Fibroblast of upper back skin (primary cell): ENCODE measurements at regions not wholly inside any gene's neighbourhood (a gene's known extent, or its start where the extent isn't known, plus 50 kb on each side); places are given as distances from the start of the nearest gene placed in this dataset.

ENCODE experiments used
- DNase-seq: peaks from one replicate; pipeline ENCODE4 v3.0.0-alpha.2; 2013

DNA sequence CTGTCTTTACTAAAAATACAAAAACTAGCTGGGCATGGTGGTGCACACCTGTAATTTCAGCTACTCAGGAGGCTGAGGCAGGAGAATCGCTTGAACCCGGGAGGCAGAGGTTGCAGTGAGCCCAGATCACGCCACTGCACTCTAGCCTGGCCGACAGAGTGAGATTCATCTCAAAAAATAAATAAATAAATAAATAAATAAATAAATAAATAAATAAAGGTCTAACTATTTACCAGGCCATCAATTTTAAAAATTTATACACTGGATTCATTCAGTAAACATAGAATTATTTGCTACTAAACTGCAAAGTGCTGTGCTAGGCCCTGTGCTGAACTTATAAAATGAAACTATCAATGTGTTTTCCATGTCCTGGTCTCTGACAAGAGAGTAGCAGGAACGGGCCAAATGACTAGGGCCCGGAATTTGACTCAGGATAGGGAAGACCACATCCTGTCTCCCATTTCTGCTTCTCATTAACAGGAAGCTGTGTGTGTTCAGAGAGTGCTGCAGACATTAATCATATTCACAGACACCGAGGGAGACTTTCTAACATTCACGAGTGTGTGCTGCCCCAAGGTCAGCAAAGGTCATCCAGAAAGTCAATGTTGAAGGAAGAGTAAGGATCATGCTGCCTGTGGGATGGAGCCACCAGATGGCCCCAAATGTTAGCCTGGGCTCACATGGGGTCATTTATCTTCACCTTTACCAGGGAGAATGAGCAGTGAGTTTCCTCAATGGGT is 95.8 kb downstream of the SPP2 start:
- peak; percentile 97 for DNase-seq

DNA sequence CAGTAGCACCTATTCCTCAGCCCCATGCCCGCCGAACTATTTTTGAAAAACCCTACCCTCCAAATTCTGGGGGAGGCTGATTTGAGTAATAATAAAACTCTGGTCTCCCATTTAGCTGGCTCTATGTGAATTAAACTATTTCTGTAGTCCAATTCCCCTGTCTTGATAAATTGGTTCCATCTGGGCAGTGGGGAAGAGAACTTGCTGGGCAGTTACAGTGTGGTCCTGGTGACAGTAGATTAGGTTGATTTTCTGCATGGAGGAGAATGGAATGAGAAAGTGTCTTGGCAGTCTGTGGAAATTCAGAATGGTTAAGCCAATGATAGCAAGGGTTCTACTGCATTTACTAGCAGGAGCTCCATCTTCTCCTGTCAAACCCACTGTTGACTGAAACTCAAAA is 95.0 kb downstream of the SPP2 start:
- DNase-seq: peak; percentile 60

DNA sequence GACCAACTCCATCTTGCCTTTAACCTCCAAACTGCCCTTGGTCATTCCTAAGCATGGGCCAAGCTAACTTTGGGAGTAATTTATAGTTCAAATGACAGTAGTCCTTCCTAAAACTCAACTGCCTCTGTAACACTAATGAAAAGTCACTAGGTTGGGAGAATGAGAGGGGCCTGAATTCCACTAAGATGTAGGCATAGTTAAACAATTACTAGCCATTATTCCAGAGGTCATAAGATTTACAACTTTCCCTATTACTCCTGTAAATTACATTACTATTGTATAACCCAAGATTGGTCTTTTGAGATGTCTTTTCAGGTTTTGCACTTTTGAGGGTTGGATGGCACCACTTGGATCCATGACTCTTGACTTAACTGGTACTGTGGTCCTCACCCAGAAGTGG is 94.6 kb downstream of the SPP2 start:
- DNase-seq: no peak

DNA sequence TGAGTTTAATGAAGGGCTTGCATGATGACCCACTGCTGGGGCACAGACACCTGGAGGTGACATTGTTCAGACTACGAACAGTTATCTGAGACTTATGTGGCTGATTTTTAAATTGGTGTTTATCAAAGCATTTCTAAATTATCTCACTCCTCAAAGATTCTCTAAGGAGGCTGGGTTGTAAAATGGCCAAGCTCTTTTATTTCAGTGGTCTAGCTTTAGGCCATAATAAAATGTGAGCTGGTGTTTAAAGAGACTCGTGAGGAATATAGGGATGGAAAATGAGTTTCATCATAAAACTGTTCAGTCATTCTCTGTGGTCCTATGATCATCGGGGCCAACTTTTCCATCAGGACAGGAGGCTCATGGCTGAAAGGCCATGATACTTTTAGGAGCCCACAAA is 93.4 kb downstream of the SPP2 start:
- no peak for DNase-seq

DNA sequence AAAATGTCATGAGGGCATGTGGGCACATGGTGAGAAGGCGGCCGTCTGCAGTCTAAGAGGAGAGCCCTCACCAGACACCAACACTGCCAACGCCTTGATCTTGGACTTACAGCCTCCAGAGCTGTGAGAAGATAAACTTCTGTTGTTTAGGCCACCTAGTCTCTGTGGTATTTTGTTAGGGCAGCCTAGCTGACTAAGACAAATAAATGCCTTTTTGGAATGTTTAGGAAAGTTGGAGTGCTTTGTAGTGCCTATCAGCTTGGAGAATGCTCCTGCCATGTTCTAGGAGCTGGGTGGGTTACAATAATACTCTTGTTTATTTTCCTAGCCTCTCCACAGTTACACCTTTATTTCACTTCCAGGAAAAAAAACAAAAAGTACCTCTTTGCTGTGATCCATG is 92.0 kb downstream of the SPP2 start:
- no peak for DNase-seq

DNA sequence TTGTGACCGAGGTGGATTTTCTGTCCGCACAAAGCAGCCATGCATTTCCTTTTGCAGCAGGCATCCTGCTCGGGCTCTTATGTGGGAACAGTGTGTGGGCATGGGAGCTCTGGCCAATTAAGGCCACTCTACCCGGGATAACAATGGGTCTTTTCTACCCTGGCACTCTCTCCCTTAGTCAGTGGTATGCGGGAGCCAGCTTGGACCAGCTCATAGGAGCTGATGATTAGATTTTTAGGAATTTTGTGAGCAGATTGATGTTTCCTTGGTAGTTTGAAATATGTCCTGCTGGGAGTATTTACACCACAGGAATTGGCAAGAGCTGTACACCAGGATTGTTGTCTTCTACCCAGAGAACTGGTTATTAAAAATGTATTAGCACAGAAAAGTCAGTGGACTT is 89.3 kb downstream of the SPP2 start:
- no peak for DNase-seq

DNA sequence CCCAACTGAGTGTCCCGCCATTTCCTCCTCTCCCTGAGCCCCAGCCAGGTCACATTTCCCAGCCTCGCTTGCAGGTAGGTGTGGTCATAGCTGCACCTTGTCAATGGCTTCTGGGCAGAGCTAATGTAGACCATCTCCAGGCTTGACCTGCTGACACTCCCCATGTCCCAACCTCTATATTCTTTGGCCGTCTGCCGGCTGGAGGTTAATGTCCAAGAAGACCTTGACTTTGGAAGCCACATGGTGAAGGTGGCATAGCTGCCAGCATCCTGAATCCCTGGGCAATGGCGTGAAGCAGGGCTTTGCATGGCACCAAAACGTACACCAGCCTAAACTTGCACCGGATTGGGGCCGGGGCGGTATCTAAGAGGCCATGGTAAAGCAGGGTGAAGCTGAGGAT is 88.3 kb downstream of the SPP2 start:
- DNase-seq: no peak

DNA sequence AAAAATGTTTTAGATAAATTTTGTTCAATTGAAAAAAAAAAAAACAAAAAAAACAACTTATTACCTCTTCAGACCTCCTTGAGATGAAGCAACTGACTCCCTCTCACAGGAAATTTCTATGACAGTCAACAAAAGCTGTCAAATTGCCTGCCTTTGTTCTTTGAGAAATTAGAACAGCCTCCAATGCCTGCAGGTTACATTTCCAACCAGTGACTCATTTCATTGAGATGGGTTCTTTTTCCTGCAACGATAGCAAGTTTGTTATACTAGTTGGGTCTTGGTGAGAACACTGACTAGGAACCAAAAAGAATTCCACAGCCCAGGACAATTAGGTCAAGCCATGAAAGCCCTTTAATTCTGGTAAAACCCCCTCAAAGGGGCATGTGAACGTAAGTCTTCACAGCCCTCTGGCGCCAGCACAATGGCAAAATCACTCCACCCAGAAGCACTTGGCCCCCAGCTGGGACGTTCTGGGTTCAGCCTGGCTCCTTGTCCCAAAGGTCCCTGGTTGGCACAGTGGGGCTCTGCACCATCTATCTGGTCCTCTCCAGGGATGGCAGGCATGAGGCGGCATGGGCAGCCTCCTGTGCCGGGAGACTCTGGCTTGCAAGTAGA is 87.0 kb downstream of the SPP2 start:
- DNase-seq: peak; percentile 73

DNA sequence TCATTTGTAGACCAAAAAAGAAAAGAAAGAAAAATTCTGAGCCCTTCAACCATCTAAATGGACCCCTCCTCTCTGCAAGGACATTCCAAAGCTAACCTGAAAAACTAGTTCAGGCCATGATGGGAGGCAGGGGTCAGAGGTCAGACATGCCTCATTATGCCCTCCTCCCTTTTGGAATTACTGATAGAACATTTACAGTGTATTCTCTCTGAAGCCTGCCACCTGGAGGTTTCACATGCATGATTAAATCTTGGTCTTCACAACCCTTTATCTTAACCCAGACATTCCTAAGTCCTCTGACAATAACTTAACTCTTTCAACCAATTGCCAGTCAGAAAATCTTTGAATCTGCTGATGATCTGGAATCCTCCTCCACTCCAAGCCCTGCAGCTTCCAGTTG is 86.0 kb downstream of the SPP2 start:
- no peak for DNase-seq

DNA sequence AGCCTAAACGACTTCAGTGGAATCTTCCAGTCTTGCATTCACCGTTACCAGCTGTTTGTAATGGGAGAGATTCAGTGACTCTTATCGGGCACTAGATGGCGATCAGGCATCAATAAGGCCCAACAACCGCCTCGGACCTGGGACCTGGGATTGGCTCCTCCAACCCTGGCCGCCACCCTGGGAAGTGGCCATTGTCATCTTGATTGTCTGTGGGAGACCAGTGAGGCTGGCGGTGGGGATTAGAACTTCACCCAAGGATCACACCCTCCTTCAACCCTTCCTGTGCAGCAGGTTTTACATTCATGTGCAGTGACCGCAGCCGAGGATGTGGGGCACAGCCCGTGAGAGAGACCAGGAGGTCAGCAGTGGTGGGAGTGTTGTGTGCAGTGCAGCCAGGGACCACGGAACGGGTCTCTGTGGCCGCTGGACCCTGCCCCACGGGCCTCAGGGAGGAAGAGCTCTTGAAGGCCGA is 85.3 kb downstream of the SPP2 start:
- peak; percentile 83 for DNase-seq

DNA sequence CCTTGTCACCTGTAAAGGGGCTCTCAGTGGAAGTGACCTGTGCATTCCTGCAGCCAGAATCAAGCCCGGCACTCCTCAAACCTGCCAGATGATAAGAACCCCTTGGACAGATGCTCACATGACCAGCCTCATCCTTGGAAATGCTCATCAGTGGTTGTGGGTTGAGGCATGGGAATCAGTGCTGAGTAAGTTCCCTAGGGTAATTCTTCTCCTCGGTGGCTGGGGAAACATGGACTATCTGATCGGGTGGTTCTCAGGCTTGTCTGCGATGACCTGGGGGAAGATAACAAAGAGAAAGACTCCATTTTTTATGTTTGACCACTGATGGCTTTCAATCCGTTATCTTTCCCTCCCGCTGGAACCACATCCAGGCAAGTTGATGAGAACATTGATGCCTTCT is 84.0 kb downstream of the SPP2 start:
- DNase-seq: no peak

DNA sequence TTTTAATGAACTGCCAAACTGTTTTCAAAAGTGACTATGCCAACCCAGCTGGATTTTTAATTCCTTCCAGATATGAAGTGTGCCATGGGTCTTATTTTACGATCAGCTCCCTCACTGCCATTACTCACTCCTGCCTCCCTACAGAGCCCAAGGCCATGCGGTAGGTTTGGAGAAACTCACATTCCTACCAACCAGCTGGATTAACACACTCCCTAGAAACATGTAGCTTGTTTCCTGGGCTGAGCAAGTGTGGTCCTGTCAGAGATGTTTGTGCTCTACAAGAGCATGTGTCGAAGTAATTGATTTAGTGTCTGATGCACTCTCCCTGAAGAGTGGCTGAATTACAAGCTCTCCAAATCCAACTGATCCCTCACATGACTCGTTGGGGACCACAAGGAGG is 82.5 kb downstream of the SPP2 start:
- peak; percentile 89 for DNase-seq

DNA sequence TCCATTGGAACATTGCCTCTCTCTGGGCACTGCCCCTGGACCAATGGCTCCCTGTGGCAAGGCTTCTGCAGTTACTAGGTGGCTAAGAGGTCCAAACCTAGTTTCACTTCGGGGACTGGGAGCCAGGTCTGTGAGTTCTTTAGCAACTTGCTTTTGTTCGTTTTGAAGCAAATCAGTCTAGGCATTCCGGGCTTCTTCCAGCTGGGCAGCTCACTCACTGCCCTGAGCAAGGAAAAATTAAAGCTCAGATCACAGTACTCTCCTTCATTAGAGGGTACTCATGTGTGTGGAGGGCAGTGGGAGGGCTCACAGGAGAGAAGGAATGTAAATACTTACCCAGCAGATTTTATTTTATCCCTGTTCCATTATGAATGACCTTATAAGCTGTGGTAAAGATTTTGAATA is 80.3 kb downstream of the SPP2 start:
- no peak for DNase-seq

DNA sequence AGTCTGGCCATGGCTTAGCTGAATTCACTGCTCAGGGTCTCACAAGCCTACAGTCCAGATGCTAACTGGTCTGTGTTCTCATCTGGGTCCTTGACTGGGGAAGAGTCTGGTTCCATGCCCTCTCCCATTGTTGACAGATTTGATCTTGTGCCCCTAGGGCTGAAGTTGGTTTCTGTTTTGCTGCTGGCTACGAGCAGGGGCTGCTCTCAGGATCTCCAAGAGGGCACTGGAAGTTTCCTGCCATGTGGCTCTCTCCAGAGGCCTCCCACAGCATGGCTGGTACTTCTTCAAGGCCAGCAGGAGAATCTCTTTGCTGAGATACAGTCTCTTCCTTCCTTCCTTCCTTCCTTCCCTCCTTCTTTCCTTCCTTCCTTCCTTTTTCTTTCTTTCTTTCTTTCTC is 78.1 kb downstream of the SPP2 start:
- no peak for DNase-seq
